Neuronal stem cell (in vitro differentiated cells): ENCODE measurements at regions not wholly inside any gene's neighbourhood (a gene's known extent, or its start where the extent isn't known, plus 50 kb on each side); places are given as distances from the start of the nearest gene placed in this dataset.
"Not testable (repeated sequence)": the region's sequence is repeated elsewhere in the genome, so short reads cannot be mapped to it uniquely, and the experiment has no call there.

Experiments
- DNase-seq: peaks from one replicate; pipeline ENCODE4 v3.0.0-alpha.2; 2013; ENCODE audit warnings: low spot score
- H2AFZ ChIP-seq: one replicate; pipeline ENCODE4 v1.6.1; 2013; ENCODE audit warnings: mild to moderate bottlenecking, low read length, inconsistent platforms
- H2AK5ac ChIP-seq: 2 replicates; pipeline ENCODE4 v1.6.1; 2013; ENCODE audit warnings: low read depth, mild to moderate bottlenecking, inconsistent platforms, low read length, moderate library complexity, mixed read lengths
- H2BK120ac ChIP-seq: 2 replicates; pipeline ENCODE4 v1.6.1; 2013; ENCODE audit warnings: low read depth, mild to moderate bottlenecking, inconsistent platforms, low read length, moderate library complexity, mixed read lengths
- H2BK12ac ChIP-seq: one replicate; pipeline ENCODE4 v1.6.1; 2013; ENCODE audit warnings: low read length, inconsistent platforms
- H2BK15ac ChIP-seq: 2 replicates; pipeline ENCODE4 v1.6.1; 2013; ENCODE audit warnings: mild to moderate bottlenecking, low read length, inconsistent platforms, mixed read lengths
- H2BK5ac ChIP-seq: one replicate; pipeline ENCODE4 v1.6.1; 2013; ENCODE audit warnings: inconsistent platforms, mild to moderate bottlenecking, low read length, moderate library complexity
- H3K14ac ChIP-seq: one replicate; pipeline ENCODE4 v1.6.1; 2013; ENCODE audit warnings: low read length, inconsistent platforms
- H3K18ac ChIP-seq: 2 replicates; pipeline ENCODE4 v1.6.1; 2013; ENCODE audit warnings: low read length, inconsistent platforms
- H3K23ac ChIP-seq: 2 replicates; pipeline ENCODE4 v1.6.1; 2013; ENCODE audit warnings: low read depth, mild to moderate bottlenecking, mixed read lengths, low read length, inconsistent platforms; ENCODE audit not compliant: poor library complexity
- H3K27ac ChIP-seq: replicated peaks from 3 replicates; pipeline ENCODE4 v1.5.1; 2013; ENCODE audit warnings: low read length, inconsistent platforms
- H3K27me3 ChIP-seq, 3 experiments: 2 replicates each; pipeline ENCODE4 v1.6.1; 2013; ENCODE audit warnings: low read length in 3 of 3, mild to moderate bottlenecking in 2 of 3, inconsistent platforms in 1 of 3, low read depth in 1 of 3, mixed read lengths in 1 of 3, moderate library complexity in 1 of 3; ENCODE audit not compliant: control insufficient read depth in 3 of 3, insufficient read depth in 3 of 3
- H3K36me3 ChIP-seq, 2 donors: replicated peaks in 1 of 2; 2 replicates each; pipeline ENCODE4 v1.6.1; 2013; ENCODE audit warnings: low read length in 2 of 2; ENCODE audit not compliant: control insufficient read depth in 2 of 2, insufficient read depth in 2 of 2
- H3K4ac ChIP-seq: 2 replicates; pipeline ENCODE4 v1.6.1; 2013; ENCODE audit warnings: inconsistent platforms, mild to moderate bottlenecking, low read length, moderate library complexity
- H3K4me1 ChIP-seq, 2 donors: 1 replicate in 1 of 2; 2 replicates in 1 of 2; pipeline ENCODE4 v1.6.1; 2013; ENCODE audit warnings: low read length in 2 of 2, low read depth in 1 of 2; ENCODE audit not compliant: control insufficient read depth in 2 of 2, insufficient read depth in 1 of 2
- H3K4me2 ChIP-seq: one replicate; pipeline ENCODE4 v1.6.1; 2013; ENCODE audit warnings: mild to moderate bottlenecking, low read length, inconsistent platforms; ENCODE audit not compliant: insufficient read depth, poor library complexity, severe bottlenecking
- H3K4me3 ChIP-seq, 2 donors: 2 replicates each; pipeline ENCODE4 v1.5.1; 2013; ENCODE audit warnings: low read length in 2 of 2, mild to moderate bottlenecking in 2 of 2, inconsistent platforms in 1 of 2, moderate library complexity in 1 of 2
- H3K79me1 ChIP-seq: one replicate; pipeline ENCODE4 v1.6.1; 2013; ENCODE audit warnings: low read depth, mild to moderate bottlenecking, inconsistent platforms, low read length, moderate library complexity
- H3K9ac ChIP-seq: one replicate; pipeline ENCODE4 v1.6.1; 2013; ENCODE audit warnings: mild to moderate bottlenecking, low read depth, low read length, inconsistent platforms; ENCODE audit not compliant: poor library complexity
- H3K9me3 ChIP-seq, 2 donors: replicated peaks in 1 of 2; 2 replicates each; pipeline versions ENCODE3 to v1.6.1; 2013; ENCODE audit warnings: low read length in 2 of 2, mild to moderate bottlenecking in 2 of 2, inconsistent platforms in 1 of 2, low read depth in 1 of 2, mixed read lengths in 1 of 2, moderate library complexity in 1 of 2; ENCODE audit not compliant: control insufficient read depth in 2 of 2, insufficient read depth in 1 of 2
- H4K8ac ChIP-seq: one replicate; pipeline ENCODE4 v1.6.1; 2013; ENCODE audit warnings: low read depth, mild to moderate bottlenecking, inconsistent platforms, low read length, moderate library complexity
- H4K91ac ChIP-seq: one replicate; pipeline ENCODE4 v1.6.1; 2013; ENCODE audit warnings: low read length, low read depth, mild to moderate bottlenecking, inconsistent platforms; ENCODE audit not compliant: poor library complexity
- WGBS, 2 donors: extraction: QIAGEN DNeasy Blood & Tissue Kit; methylation state at CpG; one replicate each; pipeline ENCODE4 v1.1.7; 2013; ENCODE audit warnings: missing lambda C conversion rate in 2 of 2, mixed read lengths in 1 of 2; ENCODE audit not compliant: insufficient read length in 2 of 2, insufficient replicate concordance in 1 of 2; ENCODE audit errors: extremely low coverage in 2 of 2; 5-methylcytosine and 5-hydroxymethylcytosine counted together

DNA sequence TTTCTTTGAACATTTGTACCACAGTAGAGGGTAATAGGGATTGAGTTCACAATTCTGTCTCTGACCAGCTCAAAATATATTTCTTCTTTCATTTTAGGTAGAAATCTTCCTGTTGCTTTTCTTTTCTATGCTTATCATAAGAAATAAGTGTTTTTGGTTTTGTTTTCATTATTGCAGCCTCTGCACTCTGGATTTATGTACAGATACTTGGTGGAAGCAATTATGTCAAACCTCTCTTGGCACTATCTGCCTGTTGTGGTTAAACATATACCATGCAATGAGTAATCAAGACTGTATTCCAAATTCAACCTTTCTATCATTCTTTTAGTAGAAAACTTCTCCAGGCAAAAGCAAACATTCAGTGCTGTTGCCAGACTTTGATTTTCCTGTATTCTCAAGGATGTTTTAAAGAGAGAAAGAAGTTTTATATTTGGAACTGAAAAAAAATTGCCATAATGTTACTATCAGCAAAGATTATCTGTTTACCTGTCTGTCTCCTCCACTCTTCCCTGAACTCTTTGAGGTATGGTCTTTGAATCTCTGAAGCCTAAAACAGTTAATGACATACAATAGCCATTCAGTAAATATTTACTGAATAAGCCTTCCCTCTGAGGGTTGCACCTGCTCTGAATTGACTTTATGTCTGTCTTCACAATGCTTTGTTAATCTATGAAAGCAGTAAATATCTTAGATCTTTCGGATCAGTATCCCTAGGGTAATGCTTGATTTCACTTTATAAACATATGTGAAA lies 612.5 kb upstream of the PRR20A start:
- H4K91ac ChIP-seq: no peak overlapping the region
- H4K8ac ChIP-seq: no peak overlapping the region

DNA sequence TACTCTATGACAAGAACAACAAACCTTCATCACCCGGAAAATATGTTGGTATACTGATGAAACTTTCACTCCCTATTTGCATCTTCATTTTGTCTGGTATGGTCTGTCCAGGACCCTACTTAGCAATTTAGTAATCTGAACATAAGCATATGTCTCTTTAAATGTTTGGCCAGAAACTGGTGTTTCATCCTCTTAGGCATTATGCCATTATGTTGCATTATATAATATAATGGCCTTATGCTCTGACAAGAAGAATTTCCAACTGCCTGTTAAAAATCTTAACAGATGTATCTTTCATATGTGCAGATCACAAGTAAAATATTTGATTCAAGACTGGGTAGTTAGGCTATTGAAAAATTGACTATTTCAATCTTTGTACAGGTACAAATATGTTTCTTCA lies 610.6 kb upstream of the PRR20A start:
- no peak for DNase-seq
- Histone ChIP-seq H3K4ac (no peak overlapping the region), H2BK120ac (no peak overlapping the region), H2AFZ (no peak overlapping the region), H3K27ac (no peak overlapping the region), H3K9ac (no peak overlapping the region), H3K4me3 (no peak overlapping the region), H3K23ac (no peak overlapping the region), H3K36me3 (no peaks in the 10 kb centered on the region), H2BK15ac (no peak overlapping the region), H3K9me3 (no peaks in the 10 kb centered on the region), H3K79me1 (no peaks in the 10 kb centered on the region), H4K91ac (no peak overlapping the region), H3K4me2 (no peak overlapping the region), H3K18ac (no peak overlapping the region), H3K14ac (no peak overlapping the region), H2BK12ac (no peak overlapping the region), H4K8ac (no peak overlapping the region), H2AK5ac (no peak overlapping the region), H3K4me1 (no peaks in the 10 kb centered on the region), H2BK5ac (no peak overlapping the region), H3K27me3 (no peaks in the 10 kb centered on the region)
- WGBS, 2 donors: no CpG with 5 or more reads among the region's 1 CpG

More for the DNA sequence above, 612.5 kb upstream of the PRR20A start:
- H2BK5ac ChIP-seq: no peak overlapping the region
- H3K4ac ChIP-seq: no peak overlapping the region
- no peak overlapping the region for H3K9ac ChIP-seq
- H3K36me3 ChIP-seq: no peaks in the 10 kb centered on the region
- no peaks in the 10 kb centered on the region for H3K4me1 ChIP-seq
- H2BK12ac ChIP-seq: no peak overlapping the region
- H3K18ac ChIP-seq: no peak overlapping the region
- no peak overlapping the region for H2BK15ac ChIP-seq
- H3K4me3 ChIP-seq: no peak overlapping the region
- H3K9me3 ChIP-seq: peaks cover 0 to 5% of the 10 kb centered on the region in 2 donors
- no peak for DNase-seq
- no peaks in the 10 kb centered on the region for H3K79me1 ChIP-seq
- H3K27me3 ChIP-seq: no peaks in the 10 kb centered on the region
- no peak overlapping the region for H3K27ac ChIP-seq
- H2BK120ac ChIP-seq: no peak overlapping the region
- H3K14ac ChIP-seq: no peak overlapping the region
- WGBS, 2 donors: no CpG with 5 or more reads among the region's 1 CpG
- H3K4me2 ChIP-seq: no peak overlapping the region
- no peak overlapping the region for H2AK5ac ChIP-seq
- no peak overlapping the region for H2AFZ ChIP-seq
- H3K23ac ChIP-seq: no peak overlapping the region

DNA sequence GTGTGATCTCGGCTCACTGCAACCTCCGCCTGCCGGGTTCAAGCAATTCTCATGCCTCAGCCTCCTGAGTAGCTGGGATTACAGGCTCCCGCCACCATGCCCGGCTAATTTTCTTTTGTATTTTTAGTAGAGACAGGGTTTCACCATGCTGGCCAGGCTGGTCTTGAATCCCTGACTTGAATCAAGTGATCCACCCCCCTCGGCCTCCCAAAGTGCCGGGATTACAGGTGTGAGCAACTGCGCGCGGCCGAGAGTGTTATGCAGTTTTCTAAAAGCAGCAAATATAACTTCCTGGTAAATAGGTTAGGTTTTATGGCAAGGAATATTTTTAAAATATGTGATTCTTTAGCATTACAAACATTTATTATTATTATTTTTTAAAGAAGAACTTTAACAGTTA lies 592.8 kb upstream of the PRR20A start:
- not testable (repeated sequence) for H3K18ac ChIP-seq, H4K91ac ChIP-seq
- no CpG with 5 or more reads among the region's 11 CpGs for WGBS, 2 donors

DNA sequence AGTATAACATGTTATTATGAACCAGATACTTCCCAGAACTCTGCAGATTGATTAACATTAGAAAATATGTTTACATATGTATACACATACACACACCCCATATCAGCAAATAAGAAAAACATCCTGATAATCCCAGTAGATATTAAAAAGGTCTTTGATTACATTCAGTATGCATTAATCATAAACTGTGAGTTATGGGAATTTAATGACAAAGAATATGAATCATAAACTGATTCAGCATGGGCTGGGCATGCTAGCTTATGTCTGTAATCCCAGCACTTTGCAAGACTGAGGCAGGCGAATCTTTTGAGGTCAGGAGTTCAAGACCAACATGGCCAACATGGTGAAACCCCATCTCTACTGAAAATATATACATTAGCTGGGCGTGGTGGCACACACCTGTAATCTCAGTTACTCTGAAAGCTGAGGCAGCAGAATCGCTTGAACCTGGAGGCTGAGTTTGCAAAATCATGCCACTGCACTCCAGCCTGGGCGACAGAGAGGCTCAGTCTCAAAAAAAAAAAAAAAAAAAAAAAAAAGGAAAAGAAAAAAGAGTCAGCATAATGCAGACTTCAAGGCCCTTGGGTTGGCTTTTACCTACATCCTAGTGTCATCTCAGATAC lies 581.9 kb upstream of the PRR20A start:
- WGBS, 2 donors: no CpG with 5 or more reads among the region's 4 CpGs
- Histone ChIP-seq H2AFZ (no peak overlapping the region), H3K9ac (no peak overlapping the region), H3K14ac (no peak overlapping the region), H3K4me2 (no peak overlapping the region), H3K4me1 (peaks cover 0 to 4% of the 10 kb centered on the region in 2 donors), H2AK5ac (no peak overlapping the region), H3K27me3 (no peaks in the 10 kb centered on the region), H4K8ac (no peak overlapping the region), H3K9me3 (no peaks in the 10 kb centered on the region), H2BK12ac (no peak overlapping the region), H4K91ac (no peak overlapping the region), H3K36me3 (no peaks in the 10 kb centered on the region), H3K18ac (no peak overlapping the region), H3K4me3 (no peak overlapping the region), H3K79me1 (no peaks in the 10 kb centered on the region), H3K4ac (no peak overlapping the region), H2BK15ac (no peak overlapping the region), H2BK5ac (no peak overlapping the region), H3K27ac (no peak overlapping the region), H2BK120ac (no peak overlapping the region), H3K23ac (no peak overlapping the region)
- DNase-seq: no peak

More for the DNA sequence above, 592.8 kb upstream of the PRR20A start:
- H3K4me2 ChIP-seq, H3K27me3 ChIP-seq, H2BK5ac ChIP-seq, H3K79me1 ChIP-seq, H3K9ac ChIP-seq, H2BK15ac ChIP-seq, H2AFZ ChIP-seq, H2BK120ac ChIP-seq, H3K9me3 ChIP-seq, H3K23ac ChIP-seq, H3K36me3 ChIP-seq, H4K8ac ChIP-seq, H2BK12ac ChIP-seq, DNase-seq, H3K4me3 ChIP-seq, H2AK5ac ChIP-seq, H3K4ac ChIP-seq, H3K4me1 ChIP-seq, H3K27ac ChIP-seq, H3K14ac ChIP-seq: not testable (repeated sequence)
